ENCODE measurements at regions not wholly inside any gene's neighbourhood (a gene's known extent, or its start where the extent isn't known, plus 50 kb on each side); places are given as distances from the start of the nearest gene placed in this dataset.

- TF ChIP-seq BHLHE40 (IDR thresholded peaks at IDR 0.05; ENCODE audit: borderline replicate concordance) (no peak), SUZ12 (IDR thresholded peaks at IDR 0.05) (no peak), ZNF384 (IDR thresholded peaks at IDR 0.05) (no peak), SP1 (IDR thresholded peaks at IDR 0.05) (no peak), NFRKB (IDR thresholded peaks at IDR 0.05) (no peak), L3MBTL2 (conservative IDR thresholded peaks at IDR 0.05) (no peak), CTBP1 (IDR thresholded peaks at IDR 0.05; ENCODE audit: borderline replicate concordance) (no peak), FOXA1 (IDR thresholded peaks at IDR 0.05) (no peak), FOXM1 (IDR thresholded peaks at IDR 0.05; ENCODE audit: borderline replicate concordance) (no peak), ELF4 (IDR thresholded peaks at IDR 0.05) (no peak), FOXK2 (IDR thresholded peaks at IDR 0.05) (no peak), HDGF (IDR thresholded peaks at IDR 0.05; ENCODE audit: borderline replicate concordance) (no peak), PKNOX1 (IDR thresholded peaks at IDR 0.05) (no peak), LEF1 (IDR thresholded peaks at IDR 0.05; ENCODE audit: borderline replicate concordance) (no peak)
Measured at GRCh38 chr12:107235600-107235999, 142.3 kb upstream of the CRY1 start.
